ENCODE measurements at regions not wholly inside any gene's neighbourhood (a gene's known extent, or its start where the extent isn't known, plus 50 kb on each side); places are given as distances from the start of the nearest gene placed in this dataset.
A peak's percentile ranks its signal among the peaks of the same experiment; 100 is the strongest.

GRCh38 chr4:79209822-79210635 is 115.8 kb downstream of the NAA11 start (continued):
- TF ChIP-seq FOXP4 (CRISPR knock-in tag; IDR thresholded peaks at IDR 0.05; ENCODE audit: borderline replicate concordance) (no peak), GABPB1 (CRISPR knock-in tag; IDR thresholded peaks at IDR 0.05) (0 out of 2 replicates have a peak, but pooled peaks have one; percentile 38), ELK1 (CRISPR knock-in tag; IDR thresholded peaks at IDR 0.05) (no peak), ZNF184 (CRISPR knock-in tag; IDR thresholded peaks at IDR 0.05) (no peak), POLR2AphosphoS5 (IDR thresholded peaks at IDR 0.05; ENCODE audit: control insufficient read depth, insufficient read depth, low read depth, low read length) (peak; percentile 58), SMARCC2 (IDR thresholded peaks at IDR 0.05; ENCODE audit: low read depth) (no peak), CUX1 (CRISPR knock-in tag; IDR thresholded peaks at IDR 0.05) (no peak), MAFF (IDR thresholded peaks at IDR 0.05; ENCODE audit: low read length) (peak; percentile 2; the same call in 1 of the 2 replicates), SRSF7 (optimal IDR thresholded peaks at IDR 0.05; ENCODE audit: low read depth, low read length) (no peak), NONO (IDR thresholded peaks at IDR 0.05; ENCODE audit: low read depth in 2 of 2, low read length in 1 of 2) (no peak), NR2C2 (CRISPR knock-in tag; IDR thresholded peaks at IDR 0.05) (peak; percentile 81; the same call in 1 of the 2 replicates), NR2C2 (tag; IDR thresholded peaks at IDR 0.05) (peak; percentile 96), IRF2 (CRISPR knock-in tag; IDR thresholded peaks at IDR 0.05) (no peak), NEUROD1 (IDR thresholded peaks at IDR 0.05; ENCODE audit: borderline replicate concordance, low read depth, low read length, partially characterized antibody) (peak; percentile 29), ADNP (tag; IDR thresholded peaks at IDR 0.05) (no peak; the same call in 1 of the 2 replicates), PHB (CRISPR knock-in tag; IDR thresholded peaks at IDR 0.05) (no peak), JUN (IDR thresholded peaks at IDR 0.05; ENCODE audit: borderline replicate concordance, low read depth, low read length) (no peak; the same call in 1 of the 2 replicates), JUN (CRISPR knock-in tag; IDR thresholded peaks at IDR 0.05; ENCODE audit: borderline replicate concordance) (no peak)
- TF ChIP-seq, protein P1, sequence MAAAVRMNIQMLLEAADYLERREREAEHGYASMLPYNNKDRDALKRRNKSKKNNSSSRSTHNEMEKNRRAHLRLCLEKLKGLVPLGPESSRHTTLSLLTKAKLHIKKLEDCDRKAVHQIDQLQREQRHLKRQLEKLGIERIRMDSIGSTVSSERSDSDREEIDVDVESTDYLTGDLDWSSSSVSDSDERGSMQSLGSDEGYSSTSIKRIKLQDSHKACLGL (CRISPR knock-in tag; IDR thresholded peaks at IDR 0.05; ENCODE audit: borderline replicate concordance, poor library complexity, severe bottlenecking) = no peak

All from K562 (cell line).